ENCODE measurements at regions not wholly inside any gene's neighbourhood (a gene's known extent, or its start where the extent isn't known, plus 50 kb on each side); places are given as distances from the start of the nearest gene placed in this dataset.
"Not testable (repeated sequence)": the region's sequence is repeated elsewhere in the genome, so short reads cannot be mapped to it uniquely, and the experiment has no call there.

DNA sequence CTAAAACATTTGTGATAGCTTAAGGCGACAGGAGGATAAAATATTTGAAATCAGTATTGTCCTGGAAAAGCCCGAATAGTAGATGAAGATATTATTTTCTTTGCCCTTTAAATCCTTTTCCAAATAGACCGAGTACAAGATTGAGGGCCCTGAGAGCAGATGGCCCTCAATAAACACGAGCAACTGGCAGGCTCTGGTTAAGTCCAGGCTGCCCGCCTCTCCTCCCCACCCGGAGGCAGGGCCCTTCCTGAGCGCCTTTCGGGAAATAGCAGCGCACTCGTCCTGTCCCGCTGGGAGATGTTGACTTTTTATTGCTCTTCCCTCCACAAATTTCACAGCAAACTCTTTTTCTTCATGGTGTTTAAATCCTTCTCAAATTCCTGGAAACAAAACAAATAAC lies 50.8 kb upstream of the MAX start:
- no peak for DNase-seq

DNA sequence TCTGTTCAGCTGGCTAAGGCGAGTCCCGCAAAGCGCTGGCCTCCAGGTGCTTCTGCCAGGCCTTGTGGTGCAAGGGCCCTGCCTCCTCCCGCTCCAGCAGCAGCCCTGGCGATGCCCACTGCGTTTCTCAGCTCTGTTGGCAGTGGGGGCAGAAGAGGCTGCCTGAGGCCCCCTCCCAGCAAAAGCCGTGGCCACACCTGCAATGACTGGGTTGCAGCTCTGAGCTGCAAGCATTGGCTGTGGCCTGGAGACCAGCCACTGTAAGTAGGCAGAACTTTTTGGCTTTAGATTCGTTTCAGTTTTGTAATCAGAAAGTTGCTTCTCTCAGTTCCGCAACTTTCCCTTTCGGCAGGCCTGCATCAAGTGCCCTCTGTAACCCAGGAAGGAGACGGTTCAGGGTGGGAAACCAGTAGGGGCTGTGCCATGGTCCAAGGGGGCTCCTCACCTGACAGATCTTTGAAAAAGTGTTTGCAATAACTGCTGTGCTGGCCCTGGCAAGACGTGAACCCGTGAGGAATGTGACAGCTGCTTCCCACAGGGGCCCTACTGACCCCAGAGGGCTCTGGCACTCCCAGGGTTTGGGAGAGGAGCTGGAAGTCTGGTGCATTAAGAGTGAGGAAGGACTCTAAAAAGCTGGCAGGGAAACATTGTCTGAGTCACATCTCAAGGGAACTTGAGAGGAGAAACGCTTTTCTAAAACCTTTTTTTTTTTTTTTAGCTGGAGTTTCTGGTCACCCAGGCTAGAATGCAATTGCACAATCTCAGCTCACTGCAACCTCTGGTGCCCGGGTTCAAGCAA lies 54.5 kb upstream of the MAX start:
- peak; percentile 94 for DNase-seq

GRCh38 chr14:65159281-65160062 lies 57.2 kb upstream of the MAX start:
- no peak for DNase-seq

DNA sequence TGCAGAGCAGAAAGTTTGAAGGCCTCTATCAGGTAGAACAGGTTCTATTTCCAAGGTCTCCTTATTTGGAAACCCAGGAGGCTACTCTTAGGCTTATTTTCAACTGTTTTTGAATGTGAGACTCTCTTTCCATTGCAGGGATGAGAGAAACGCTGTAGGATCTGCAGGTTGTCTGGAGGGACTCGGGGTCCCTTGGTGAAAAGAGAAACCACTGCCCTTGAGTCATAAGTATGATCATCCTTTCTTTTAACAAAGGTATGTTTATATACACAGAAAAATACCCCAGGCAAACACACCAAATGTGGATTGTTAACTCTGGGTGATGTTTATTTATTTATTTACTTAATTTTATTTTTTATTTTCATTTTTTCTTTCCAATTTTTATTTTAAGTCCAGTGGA lies 57.8 kb upstream of the MAX start:
- no peak for DNase-seq

DNA sequence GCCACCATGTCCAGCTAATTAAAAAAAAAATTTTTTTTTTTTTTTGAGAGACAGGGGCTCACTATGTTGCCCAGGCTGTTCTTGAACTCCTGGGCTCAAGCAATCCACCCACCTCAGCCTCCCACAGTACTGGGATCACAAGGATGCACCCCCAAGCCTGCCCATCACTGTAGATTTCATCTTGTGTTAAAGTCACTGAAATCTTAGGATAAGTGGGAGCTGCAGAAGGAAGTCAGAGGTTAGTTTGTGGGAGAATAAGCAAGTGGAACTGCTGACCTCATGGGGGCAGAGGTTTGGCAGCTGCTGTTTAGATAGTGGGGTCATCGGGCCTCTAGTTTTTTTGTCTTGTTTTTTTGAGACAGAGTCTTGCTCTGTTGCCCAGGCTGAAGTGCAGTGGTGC lies 59.7 kb upstream of the MAX start:
- DNase-seq, result no peak

- DNase-seq, result peak; percentile 38
Observed at GRCh38 chr14:65164068-65164824, 61.9 kb upstream of the MAX start.

GRCh38 chr14:65164825-65165135 lies 62.5 kb upstream of the MAX start:
- DNase-seq, result no peak

- DNase-seq, result peak; percentile 48
Observed at GRCh38 chr14:65167072-65167645, 64.8 kb upstream of the MAX start.

GRCh38 chr14:65168840-65169239 lies 66.5 kb upstream of the MAX start:
- DNase-seq, result peak; percentile 50

GRCh38 chr14:65169351-65169750 lies 67.0 kb upstream of the MAX start:
- peak; percentile 51 for DNase-seq

DNA sequence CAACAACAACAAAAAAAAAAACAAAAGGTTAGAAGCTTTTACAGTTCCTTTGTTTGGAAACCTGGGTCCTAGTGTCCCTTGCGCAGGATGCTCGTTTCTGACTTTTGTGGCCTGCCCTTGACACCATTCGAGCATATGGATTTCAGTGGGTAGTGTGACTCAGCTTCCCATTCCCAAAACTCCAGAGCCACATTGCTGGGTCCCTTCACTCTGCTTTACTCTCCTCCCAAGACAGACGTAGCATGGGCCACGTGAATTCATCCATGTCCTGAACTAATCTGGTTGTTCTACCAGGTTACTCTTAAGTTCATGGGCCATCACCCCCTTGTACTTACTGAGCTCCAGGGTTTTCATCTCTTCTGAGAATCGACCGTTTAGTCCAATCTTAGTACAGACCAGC lies 68.0 kb upstream of the MAX start:
- DNase-seq, result no peak

- peak; percentile 68 for DNase-seq
Observed at GRCh38 chr14:65170768-65171507, 68.6 kb upstream of the MAX start.

GRCh38 chr14:65173973-65174693 lies 71.8 kb upstream of the MAX start:
- no peak for DNase-seq

- no peak for DNase-seq
Observed at GRCh38 chr14:65174783-65175182, 72.5 kb upstream of the MAX start.

DNA sequence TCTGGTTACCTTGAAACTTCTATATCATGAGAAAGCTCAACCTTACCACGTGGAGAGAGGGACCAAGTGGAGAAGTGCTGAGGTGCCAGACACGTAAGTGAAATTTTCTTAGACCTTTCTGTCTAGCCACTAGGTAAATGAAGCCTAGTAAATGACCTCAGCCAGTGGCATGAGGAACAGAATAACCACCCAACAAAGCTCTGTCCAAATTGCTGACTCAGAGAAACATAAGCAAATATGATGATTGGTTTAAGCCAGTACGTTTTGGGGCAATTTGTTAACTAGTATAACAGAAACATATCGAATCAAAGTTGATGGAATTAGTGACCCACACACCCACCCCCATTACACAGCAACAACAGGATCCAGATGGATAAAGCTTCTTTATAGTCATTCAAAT lies 75.2 kb upstream of the MAX start:
- no peak for DNase-seq

DNA sequence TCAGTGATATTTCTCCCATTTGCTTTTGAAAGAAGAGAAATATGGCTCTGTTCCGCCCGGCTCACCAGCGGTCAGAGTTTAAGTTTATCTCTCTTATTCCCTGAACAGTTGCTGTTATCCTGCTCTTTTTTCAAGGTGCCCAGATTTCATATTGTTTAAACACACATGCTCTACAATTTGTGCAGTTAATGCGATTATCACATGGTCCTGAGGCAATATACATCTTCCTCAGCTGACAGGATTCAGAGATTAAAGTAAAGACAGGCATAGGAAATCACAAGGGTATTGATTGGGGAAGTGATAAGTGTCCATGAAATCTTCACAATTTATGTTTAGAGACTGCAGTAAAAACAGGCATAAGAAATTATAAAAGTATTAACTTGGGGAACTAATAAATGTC lies 76.9 kb upstream of the MAX start:
- not testable (repeated sequence) for DNase-seq

GRCh38 chr14:65179918-65180724 lies 77.8 kb upstream of the MAX start:
- DNase-seq, result peak; percentile 27

- no peak for DNase-seq
Observed at GRCh38 chr14:65180725-65181025, 78.4 kb upstream of the MAX start.

DNA sequence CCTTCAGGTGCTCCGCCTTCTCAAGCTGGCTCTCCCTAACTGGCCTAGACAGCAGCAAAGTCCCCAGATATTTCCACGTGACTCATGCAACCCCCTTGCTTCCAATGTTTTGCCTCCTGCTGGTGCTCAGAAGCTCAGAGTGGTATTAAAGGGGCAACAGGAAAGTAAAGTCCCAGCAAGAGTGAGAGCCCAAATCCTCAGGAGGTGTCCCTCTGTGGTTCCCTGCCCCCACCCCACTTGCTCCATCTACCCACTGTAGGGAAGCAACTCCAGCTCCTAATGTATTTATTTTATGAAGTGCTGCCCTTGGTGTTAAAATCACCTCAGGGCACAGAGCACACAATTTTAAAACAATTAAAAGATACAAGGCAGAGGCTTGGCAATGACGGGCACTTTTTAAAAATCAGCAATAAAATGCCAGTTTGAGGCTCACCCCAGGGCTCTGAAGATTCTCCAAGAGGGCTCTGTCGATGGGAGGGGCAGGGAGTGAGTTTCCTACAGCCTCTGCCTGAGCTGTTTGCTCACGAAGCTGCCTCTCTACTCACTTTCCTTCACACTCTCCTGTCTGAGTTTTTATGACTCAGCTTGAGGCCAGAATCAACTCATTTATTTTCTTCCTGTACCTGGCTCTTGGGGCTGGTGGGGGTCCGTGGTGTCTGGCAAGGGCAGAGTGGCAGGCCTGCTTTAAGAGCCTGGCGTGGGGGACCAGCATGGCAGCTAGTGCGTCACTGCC lies 81.9 kb upstream of the MAX start:
- DNase-seq, result no peak

DNA sequence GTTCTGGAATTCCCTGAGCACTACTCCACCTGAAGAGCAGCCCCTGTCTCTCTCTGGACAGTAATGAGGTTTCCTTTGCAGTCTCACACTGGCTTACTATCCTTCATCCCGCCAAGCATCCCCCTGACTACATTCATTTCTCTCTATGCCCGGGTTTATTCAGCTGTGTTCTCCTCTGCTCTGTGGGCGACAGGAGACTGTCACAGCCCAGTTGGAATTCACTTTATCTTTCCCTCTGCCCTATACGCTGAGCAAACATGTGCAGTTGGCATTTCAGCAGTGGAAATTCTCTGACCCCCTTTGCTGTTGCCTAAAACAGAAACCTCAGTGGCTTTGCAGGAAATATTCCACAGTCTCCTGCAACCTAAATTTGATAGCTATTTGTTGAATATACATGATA lies 83.5 kb upstream of the MAX start:
- DNase-seq, result no peak

GRCh38 chr14:65186951-65187350 lies 84.6 kb upstream of the MAX start:
- DNase-seq, result no peak
